ENCODE measurements at regions not wholly inside any gene's neighbourhood (a gene's known extent, or its start where the extent isn't known, plus 50 kb on each side); places are given as distances from the start of the nearest gene placed in this dataset.

DNA sequence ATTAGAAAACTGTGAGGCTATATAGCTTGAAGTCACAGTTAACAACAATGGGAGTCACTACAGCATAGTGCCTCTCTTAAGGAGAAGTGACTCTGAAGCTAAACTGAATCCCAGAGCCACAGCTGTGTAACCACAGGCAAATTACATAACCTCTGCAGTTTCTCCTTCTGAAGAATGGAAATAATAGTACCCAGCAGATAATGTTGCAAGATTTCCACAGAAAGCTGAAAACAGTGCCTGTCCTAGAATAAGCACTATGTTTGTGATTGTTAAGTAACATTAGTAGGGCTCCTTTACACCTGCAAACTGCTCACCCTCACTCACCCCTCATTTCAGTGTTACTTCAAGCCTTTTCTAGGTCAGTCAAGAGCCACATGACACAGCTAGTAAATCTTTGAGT lies 886.7 kb downstream of the PLA2G4A start:
- H3K27ac ChIP-seq (ENCODE audit: low read depth in 1 of 2, low read length in 1 of 2) = no peak overlapping the region
- no peak overlapping the region for H3K4me3 ChIP-seq
- no peaks in the 10 kb centered on the region for H3K27me3 ChIP-seq (ENCODE audit: control insufficient read depth in 3 of 3, insufficient read depth in 3 of 3, low read length in 2 of 3)
- no peak for ATAC-seq (ENCODE audit: insufficient read depth, low FRiP score)
- TF ChIP-seq, protein P1, sequence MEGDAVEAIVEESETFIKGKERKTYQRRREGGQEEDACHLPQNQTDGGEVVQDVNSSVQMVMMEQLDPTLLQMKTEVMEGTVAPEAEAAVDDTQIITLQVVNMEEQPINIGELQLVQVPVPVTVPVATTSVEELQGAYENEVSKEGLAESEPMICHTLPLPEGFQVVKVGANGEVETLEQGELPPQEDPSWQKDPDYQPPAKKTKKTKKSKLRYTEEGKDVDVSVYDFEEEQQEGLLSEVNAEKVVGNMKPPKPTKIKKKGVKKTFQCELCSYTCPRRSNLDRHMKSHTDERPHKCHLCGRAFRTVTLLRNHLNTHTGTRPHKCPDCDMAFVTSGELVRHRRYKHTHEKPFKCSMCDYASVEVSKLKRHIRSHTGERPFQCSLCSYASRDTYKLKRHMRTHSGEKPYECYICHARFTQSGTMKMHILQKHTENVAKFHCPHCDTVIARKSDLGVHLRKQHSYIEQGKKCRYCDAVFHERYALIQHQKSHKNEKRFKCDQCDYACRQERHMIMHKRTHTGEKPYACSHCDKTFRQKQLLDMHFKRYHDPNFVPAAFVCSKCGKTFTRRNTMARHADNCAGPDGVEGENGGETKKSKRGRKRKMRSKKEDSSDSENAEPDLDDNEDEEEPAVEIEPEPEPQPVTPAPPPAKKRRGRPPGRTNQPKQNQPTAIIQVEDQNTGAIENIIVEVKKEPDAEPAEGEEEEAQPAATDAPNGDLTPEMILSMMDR (IDR thresholded peaks at IDR 0.05; ENCODE audit: control extremely low read depth, extremely low read depth) = no peak
- no peaks in the 10 kb centered on the region for H3K36me3 ChIP-seq (ENCODE audit: control insufficient read depth in 4 of 4, insufficient read depth in 4 of 4, low read length in 4 of 4)
- no peaks in the 10 kb centered on the region for H3K9me3 ChIP-seq (ENCODE audit: control insufficient read depth in 4 of 4, insufficient read depth in 3 of 4, low read length in 3 of 4)
- no peak for DNase-seq
- H3K9ac ChIP-seq (ENCODE audit: insufficient read depth in 1 of 2, low read length in 2 of 2) = no peak overlapping the region
- H3K4me1 ChIP-seq (ENCODE audit: control insufficient read depth in 5 of 5, insufficient read depth in 5 of 5, low read length in 5 of 5) = no peaks in the 10 kb centered on the region

DNA sequence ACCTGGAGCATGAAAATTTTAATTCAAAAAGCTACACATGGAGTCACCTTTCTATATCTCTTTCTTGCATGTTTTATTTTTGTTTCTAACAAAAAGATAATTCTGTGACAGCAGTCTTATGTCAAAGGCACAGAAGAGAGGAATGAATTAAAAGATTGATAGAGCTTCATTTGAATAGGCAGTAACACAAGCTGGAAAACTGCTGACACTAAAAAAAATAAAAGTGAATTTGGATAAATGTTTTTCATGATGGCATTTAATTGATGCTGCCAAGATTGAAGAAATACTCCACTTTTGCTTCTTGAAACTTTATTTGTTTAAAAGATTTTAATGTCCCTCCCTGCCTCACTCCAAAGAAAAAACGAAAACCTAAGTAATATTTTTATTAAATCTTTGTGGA lies 887.4 kb downstream of the PLA2G4A start:
- no peak overlapping the region for H3K27ac ChIP-seq (ENCODE audit: low read depth in 1 of 2, low read length in 1 of 2)
- H3K27me3 ChIP-seq (ENCODE audit: control insufficient read depth in 3 of 3, insufficient read depth in 3 of 3, low read length in 2 of 3) = no peaks in the 10 kb centered on the region
- DNase-seq (no peak), ATAC-seq (ENCODE audit: insufficient read depth, low FRiP score) (no peak)
- no peak overlapping the region for H3K4me3 ChIP-seq
- H3K4me1 ChIP-seq (ENCODE audit: control insufficient read depth in 5 of 5, insufficient read depth in 5 of 5, low read length in 5 of 5) = no peaks in the 10 kb centered on the region
- H3K9me3 ChIP-seq (ENCODE audit: control insufficient read depth in 4 of 4, insufficient read depth in 3 of 4, low read length in 3 of 4) = no peaks in the 10 kb centered on the region
- TF ChIP-seq, protein P1 (IDR thresholded peaks at IDR 0.05; ENCODE audit: control extremely low read depth, extremely low read depth) = no peak
- no peak overlapping the region for H3K9ac ChIP-seq (ENCODE audit: insufficient read depth in 1 of 2, low read length in 2 of 2)
- 63 to 69% methylated on average over 1 of the region's 1 CpG for WGBS, 2 donors
- no peaks in the 10 kb centered on the region for H3K36me3 ChIP-seq (ENCODE audit: control insufficient read depth in 4 of 4, insufficient read depth in 4 of 4, low read length in 4 of 4)

DNA sequence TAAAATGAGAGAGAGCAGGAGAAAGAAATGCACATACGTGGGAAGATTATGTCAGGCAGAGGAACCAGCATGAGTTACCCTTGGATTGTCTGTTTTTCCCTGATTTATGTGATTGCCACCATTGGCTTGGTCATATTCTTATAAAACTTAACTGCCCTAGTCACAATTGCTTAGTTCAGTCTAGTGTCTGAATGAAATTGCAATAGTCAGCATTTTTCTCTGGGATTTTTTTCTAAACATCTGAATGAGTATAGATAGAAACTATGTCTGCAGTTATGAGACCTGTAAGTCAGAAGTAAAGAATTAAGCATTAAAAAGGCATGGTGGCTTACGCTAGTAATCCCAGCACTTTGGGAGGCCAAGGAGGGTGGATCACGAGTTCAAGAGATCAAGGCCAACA lies 889.8 kb downstream of the PLA2G4A start:
- H3K4me1 ChIP-seq (ENCODE audit: control insufficient read depth in 5 of 5, insufficient read depth in 5 of 5, low read length in 5 of 5) = no peaks in the 10 kb centered on the region
- DNase-seq (no peak), ATAC-seq (ENCODE audit: insufficient read depth, low FRiP score) (no peak)
- no peak overlapping the region for H3K27ac ChIP-seq (ENCODE audit: low read depth in 1 of 2, low read length in 1 of 2)
- 76 to 79% methylated on average over 3 of the region's 3 CpGs for WGBS, 2 donors
- TF ChIP-seq, protein P1 (IDR thresholded peaks at IDR 0.05; ENCODE audit: control extremely low read depth, extremely low read depth) = no peak
- H3K4me3 ChIP-seq = no peak overlapping the region
- H3K9me3 ChIP-seq (ENCODE audit: control insufficient read depth in 4 of 4, insufficient read depth in 3 of 4, low read length in 3 of 4) = no peaks in the 10 kb centered on the region
- H3K36me3 ChIP-seq (ENCODE audit: control insufficient read depth in 4 of 4, insufficient read depth in 4 of 4, low read length in 4 of 4) = no peaks in the 10 kb centered on the region
- H3K27me3 ChIP-seq (ENCODE audit: control insufficient read depth in 3 of 3, insufficient read depth in 3 of 3, low read length in 2 of 3) = no peaks in the 10 kb centered on the region
- no peak overlapping the region for H3K9ac ChIP-seq (ENCODE audit: insufficient read depth in 1 of 2, low read length in 2 of 2)

DNA sequence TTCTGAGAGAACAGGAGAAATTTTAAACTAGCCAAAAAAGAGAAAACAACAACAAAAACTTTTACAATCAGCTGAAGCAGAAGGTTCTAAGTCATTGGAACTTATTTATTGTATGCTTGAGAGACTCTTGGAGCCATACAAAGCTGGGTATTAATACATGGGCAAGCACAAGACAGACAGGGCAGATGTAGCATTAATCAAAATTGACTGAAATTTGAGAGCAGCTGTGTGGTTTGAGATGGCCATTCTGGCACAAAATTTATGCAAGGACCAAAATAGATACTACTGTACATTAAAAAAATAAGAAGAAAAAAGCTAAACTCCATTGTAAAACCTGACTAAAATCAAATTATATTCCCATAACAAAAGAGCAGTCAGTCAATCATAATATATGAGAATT lies 892.5 kb downstream of the PLA2G4A start:
- TF ChIP-seq, protein P1 (IDR thresholded peaks at IDR 0.05; ENCODE audit: control extremely low read depth, extremely low read depth) = no peak
- no peaks in the 10 kb centered on the region for H3K27me3 ChIP-seq (ENCODE audit: control insufficient read depth in 3 of 3, insufficient read depth in 3 of 3, low read length in 2 of 3)

More for the DNA sequence above, 892.5 kb downstream of the PLA2G4A start:
- no peaks in the 10 kb centered on the region for H3K9me3 ChIP-seq (ENCODE audit: control insufficient read depth in 4 of 4, insufficient read depth in 3 of 4, low read length in 3 of 4)
- DNase-seq (no peak), ATAC-seq (ENCODE audit: insufficient read depth, low FRiP score) (no peak)
- H3K9ac ChIP-seq (ENCODE audit: insufficient read depth in 1 of 2, low read length in 2 of 2) = no peak overlapping the region
- no peak overlapping the region for H3K4me3 ChIP-seq
- H3K27ac ChIP-seq (ENCODE audit: low read depth in 1 of 2, low read length in 1 of 2) = no peak overlapping the region
- no peaks in the 10 kb centered on the region for H3K36me3 ChIP-seq (ENCODE audit: control insufficient read depth in 4 of 4, insufficient read depth in 4 of 4, low read length in 4 of 4)
- H3K4me1 ChIP-seq (ENCODE audit: control insufficient read depth in 5 of 5, insufficient read depth in 5 of 5, low read length in 5 of 5) = no peaks in the 10 kb centered on the region
